Stromal cell of bone marrow (primary cell): ENCODE measurements at regions not wholly inside any gene's neighbourhood (a gene's known extent, or its start where the extent isn't known, plus 50 kb on each side); places are given as distances from the start of the nearest gene placed in this dataset.
"Not testable (repeated sequence)": the region's sequence is repeated elsewhere in the genome, so short reads cannot be mapped to it uniquely, and the experiment has no call there.

Experiments used
- DNase-seq: peaks from one replicate; pipeline ENCODE4 v3.0.0-alpha.2; 2012; ENCODE audit warnings: low read depth

GRCh38 chr9:74348777-74349176 lies 148.4 kb upstream of the RORB start:
- DNase-seq, result no peak

- no peak for DNase-seq
Observed at GRCh38 chr9:74355107-74355506, 142.0 kb upstream of the RORB start.

- no peak for DNase-seq
Observed at GRCh38 chr9:74357577-74357976, 139.6 kb upstream of the RORB start.

GRCh38 chr9:74358959-74359358 lies 138.2 kb upstream of the RORB start:
- no peak for DNase-seq

- no peak for DNase-seq
Observed at GRCh38 chr9:74361508-74361907, 135.6 kb upstream of the RORB start.

- DNase-seq, result no peak
Observed at GRCh38 chr9:74362423-74362822, 134.7 kb upstream of the RORB start.

GRCh38 chr9:74366111-74366510 lies 131.0 kb upstream of the RORB start:
- DNase-seq, result no peak

GRCh38 chr9:74369844-74370243 lies 127.3 kb upstream of the RORB start:
- DNase-seq, result no peak

GRCh38 chr9:74373348-74373747 lies 123.8 kb upstream of the RORB start:
- DNase-seq, result no peak

- no peak for DNase-seq
Observed at GRCh38 chr9:74379718-74380117, 117.4 kb upstream of the RORB start.

GRCh38 chr9:74391816-74392215 lies 105.3 kb upstream of the RORB start:
- DNase-seq, result no peak

- DNase-seq, result no peak
Observed at GRCh38 chr9:74403581-74403980, 93.6 kb upstream of the RORB start.

- DNase-seq, result no peak
Observed at GRCh38 chr9:74404620-74405019, 92.5 kb upstream of the RORB start.

- no peak for DNase-seq
Observed at GRCh38 chr9:74407166-74407565, 90.0 kb upstream of the RORB start.

GRCh38 chr9:74412236-74412979 lies 84.7 kb upstream of the RORB start:
- no peak for DNase-seq

GRCh38 chr9:74413876-74414275 lies 83.3 kb upstream of the RORB start:
- no peak for DNase-seq

GRCh38 chr9:74414325-74414724 lies 82.8 kb upstream of the RORB start:
- DNase-seq, result no peak

- DNase-seq, result no peak
Observed at GRCh38 chr9:74415995-74416394, 81.1 kb upstream of the RORB start.

- DNase-seq, result not testable (repeated sequence)
Observed at GRCh38 chr9:74424488-74424887, 72.6 kb upstream of the RORB start.

- DNase-seq, result no peak
Observed at GRCh38 chr9:74431467-74431866, 65.7 kb upstream of the RORB start.

GRCh38 chr9:74443036-74443750 lies 53.9 kb upstream of the RORB start:
- DNase-seq, result peak; percentile 0

GRCh38 chr9:74444369-74444768 lies 52.8 kb upstream of the RORB start:
- no peak for DNase-seq
